ENCODE measurements at regions not wholly inside any gene's neighbourhood (a gene's known extent, or its start where the extent isn't known, plus 50 kb on each side); places are given as distances from the start of the nearest gene placed in this dataset.

- Histone ChIP-seq H3K4me2 (ENCODE audit: low read length) (no peak overlapping the region), H3K9me3 (replicated peaks; ENCODE audit: low read length) (no peaks in the 10 kb centered on the region), H3K4me1 (ENCODE audit: control insufficient read depth, insufficient read depth, low read length) (no peaks in the 10 kb centered on the region), H3K4me3 (ENCODE audit: low read length) (no peak overlapping the region), H3K36me3 (ENCODE audit: insufficient read depth, low read length) (no peaks in the 10 kb centered on the region), H3K27me3 (ENCODE audit: control insufficient read depth, insufficient read depth, low read length) (no peaks in the 10 kb centered on the region), H3K9ac (ENCODE audit: low read depth, low read length) (no peak overlapping the region)
These were observed 269.9 kb upstream of the PLEKHG7 start for GRCh38 chr12:92432724-92433441.

GRCh38 chr12:92431146-92431545 lies 271.6 kb upstream of the PLEKHG7 start:
- Histone ChIP-seq H3K27me3 (ENCODE audit: control insufficient read depth, insufficient read depth, low read length) (no peaks in the 10 kb centered on the region), H3K9me3 (replicated peaks; ENCODE audit: low read length) (no peaks in the 10 kb centered on the region), H3K4me2 (ENCODE audit: low read length) (no peak overlapping the region), H3K4me3 (ENCODE audit: low read length) (no peak overlapping the region), H3K9ac (ENCODE audit: low read depth, low read length) (no peak overlapping the region), H3K36me3 (ENCODE audit: insufficient read depth, low read length) (no peaks in the 10 kb centered on the region), H3K4me1 (ENCODE audit: control insufficient read depth, insufficient read depth, low read length) (no peaks in the 10 kb centered on the region)

DNA sequence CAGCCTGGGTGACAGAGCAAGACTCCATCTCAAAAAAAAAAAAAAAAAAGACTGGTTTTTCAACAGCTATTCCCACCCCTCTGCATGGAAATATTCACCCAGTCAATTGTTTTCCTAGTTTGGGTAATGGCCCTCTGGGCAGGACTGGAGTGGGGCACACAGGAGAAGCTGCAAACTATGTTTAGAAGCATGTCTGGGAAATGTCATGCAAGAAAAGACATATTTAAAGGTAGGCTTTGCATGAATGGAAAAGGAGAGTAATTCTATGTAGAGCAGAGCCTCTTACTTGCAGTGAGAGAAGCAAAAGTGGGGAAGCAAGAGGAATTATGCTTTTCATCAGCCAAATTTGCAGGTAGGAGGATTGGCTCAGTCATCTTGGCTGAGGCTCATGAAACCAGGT lies 276.5 kb upstream of the PLEKHG7 start:
- Histone ChIP-seq H3K9me3 (replicated peaks; ENCODE audit: low read length) (no peaks in the 10 kb centered on the region), H3K4me2 (ENCODE audit: low read length) (no peak overlapping the region), H3K4me3 (ENCODE audit: low read length) (no peak overlapping the region), H3K27me3 (ENCODE audit: control insufficient read depth, insufficient read depth, low read length) (no peaks in the 10 kb centered on the region), H3K9ac (ENCODE audit: low read depth, low read length) (no peak overlapping the region), H3K36me3 (ENCODE audit: insufficient read depth, low read length) (no peaks in the 10 kb centered on the region), H3K4me1 (ENCODE audit: control insufficient read depth, insufficient read depth, low read length) (peaks cover 17% of the 10 kb centered on the region)

GRCh38 chr12:92425165-92425564 lies 277.6 kb upstream of the PLEKHG7 start:
- H3K36me3 ChIP-seq (ENCODE audit: insufficient read depth, low read length) = no peaks in the 10 kb centered on the region

DNA sequence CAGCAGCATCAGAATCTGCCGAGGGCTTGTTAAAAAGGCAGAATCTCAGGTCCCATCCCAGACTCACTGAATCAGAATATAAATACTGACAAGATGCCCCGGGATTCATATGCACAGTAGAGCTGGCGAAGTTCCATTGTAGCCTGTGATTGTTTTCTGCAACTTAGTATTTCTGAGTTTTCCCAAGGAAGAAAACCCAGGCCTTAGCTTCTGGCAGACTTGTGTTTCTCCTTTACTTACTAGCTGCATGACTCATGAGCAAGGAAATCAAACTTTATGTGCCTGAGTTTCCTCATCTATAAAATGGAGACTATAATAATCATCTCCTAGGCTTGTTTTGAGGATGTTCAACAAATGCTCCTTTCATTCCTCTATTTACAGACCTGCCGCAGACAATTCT lies 278.5 kb upstream of the PLEKHG7 start:
- peaks cover 18% of the 10 kb centered on the region for H3K4me1 ChIP-seq (ENCODE audit: control insufficient read depth, insufficient read depth, low read length)
- H3K36me3 ChIP-seq (ENCODE audit: insufficient read depth, low read length) = no peaks in the 10 kb centered on the region
- H3K27me3 ChIP-seq (ENCODE audit: control insufficient read depth, insufficient read depth, low read length) = no peaks in the 10 kb centered on the region
- H3K4me3 ChIP-seq (ENCODE audit: low read length) = no peak overlapping the region
- H3K4me2 ChIP-seq (ENCODE audit: low read length) = no peak overlapping the region
- H3K9me3 ChIP-seq (replicated peaks; ENCODE audit: low read length) = no peaks in the 10 kb centered on the region
- no peak overlapping the region for H3K9ac ChIP-seq (ENCODE audit: low read depth, low read length)

More at GRCh38 chr12:92425165-92425564, 277.6 kb upstream of the PLEKHG7 start:
- no peak overlapping the region for H3K4me3 ChIP-seq (ENCODE audit: low read length)
- H3K4me2 ChIP-seq (ENCODE audit: low read length) = no peak overlapping the region
- no peaks in the 10 kb centered on the region for H3K9me3 ChIP-seq (replicated peaks; ENCODE audit: low read length)
- no peaks in the 10 kb centered on the region for H3K27me3 ChIP-seq (ENCODE audit: control insufficient read depth, insufficient read depth, low read length)
- H3K4me1 ChIP-seq (ENCODE audit: control insufficient read depth, insufficient read depth, low read length) = peaks cover 18% of the 10 kb centered on the region
- H3K9ac ChIP-seq (ENCODE audit: low read depth, low read length) = no peak overlapping the region

DNA sequence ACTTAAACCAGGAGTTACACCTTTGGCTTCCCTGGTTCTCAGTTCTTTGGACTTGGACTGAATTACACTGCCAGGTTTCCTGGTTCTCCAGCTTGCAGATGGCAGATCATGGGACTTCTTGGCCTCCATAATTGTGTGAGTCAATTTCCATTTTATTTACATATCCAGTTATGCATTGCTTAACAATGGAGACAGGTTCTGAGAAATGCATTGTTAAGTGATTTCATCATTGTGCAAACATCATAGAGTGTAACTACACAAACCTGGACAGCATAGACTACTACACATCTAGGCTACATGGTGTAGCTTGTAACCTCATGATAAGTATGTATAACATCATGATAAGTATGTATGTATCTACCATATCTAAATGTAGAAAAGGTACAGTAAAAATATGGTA lies 276.1 kb upstream of the BTG1 start:
- Histone ChIP-seq H3K4me1 (ENCODE audit: control insufficient read depth, insufficient read depth, low read length) (peaks cover 18% of the 10 kb centered on the region), H3K27me3 (ENCODE audit: control insufficient read depth, insufficient read depth, low read length) (no peaks in the 10 kb centered on the region), H3K4me2 (ENCODE audit: low read length) (no peak overlapping the region), H3K36me3 (ENCODE audit: insufficient read depth, low read length) (no peaks in the 10 kb centered on the region), H3K4me3 (ENCODE audit: low read length) (no peak overlapping the region), H3K9ac (ENCODE audit: low read depth, low read length) (no peak overlapping the region), H3K9me3 (replicated peaks; ENCODE audit: low read length) (no peaks in the 10 kb centered on the region)

DNA sequence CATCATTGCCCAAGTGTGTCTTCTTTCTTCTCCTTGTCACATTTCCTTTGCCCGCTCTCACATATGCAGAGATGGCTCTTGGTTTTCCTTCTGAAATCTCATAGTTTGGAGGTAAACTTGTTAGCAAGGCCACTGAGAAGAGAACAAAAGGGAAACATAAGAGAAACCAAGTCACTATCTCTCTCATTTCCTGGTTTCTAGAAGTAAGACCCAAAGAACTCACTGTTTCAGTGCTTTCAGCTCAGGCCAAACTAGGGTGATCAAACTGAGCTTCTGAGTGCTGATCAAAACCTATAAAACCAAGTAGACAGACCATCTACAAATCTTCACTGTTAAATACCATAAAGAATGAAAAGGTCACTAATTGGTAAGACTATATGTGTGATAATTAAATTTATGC lies 275.4 kb upstream of the BTG1 start:
- H3K9ac ChIP-seq (ENCODE audit: low read depth, low read length) = no peak overlapping the region
- no peaks in the 10 kb centered on the region for H3K36me3 ChIP-seq (ENCODE audit: insufficient read depth, low read length)
- no peak overlapping the region for H3K4me3 ChIP-seq (ENCODE audit: low read length)
- H3K4me1 ChIP-seq (ENCODE audit: control insufficient read depth, insufficient read depth, low read length) = peaks cover 18% of the 10 kb centered on the region
- no peak overlapping the region for H3K4me2 ChIP-seq (ENCODE audit: low read length)
- no peaks in the 10 kb centered on the region for H3K27me3 ChIP-seq (ENCODE audit: control insufficient read depth, insufficient read depth, low read length)
- no peaks in the 10 kb centered on the region for H3K9me3 ChIP-seq (replicated peaks; ENCODE audit: low read length)

DNA sequence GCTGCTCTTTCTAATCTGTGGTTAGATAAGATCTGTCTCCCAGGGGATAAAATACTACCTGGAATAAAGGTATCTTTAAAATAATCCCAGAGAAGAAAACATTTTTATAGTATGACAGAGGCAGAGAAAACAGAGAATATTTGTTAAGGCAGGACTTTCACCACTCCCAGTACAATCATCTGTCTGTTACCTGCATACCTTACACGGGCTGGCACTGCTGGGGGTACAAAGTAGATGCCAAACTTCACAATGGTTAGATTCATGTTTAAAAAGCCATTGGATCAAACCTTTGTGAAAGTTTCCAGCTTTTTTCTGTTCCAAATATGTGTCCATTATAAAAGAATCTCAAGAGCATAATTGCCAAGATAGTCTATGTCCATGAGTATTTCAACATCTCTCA lies 273.6 kb upstream of the BTG1 start:
- H3K4me2 ChIP-seq (ENCODE audit: low read length) = no peak overlapping the region
- H3K4me1 ChIP-seq (ENCODE audit: control insufficient read depth, insufficient read depth, low read length) = peaks cover 14% of the 10 kb centered on the region
- H3K4me3 ChIP-seq (ENCODE audit: low read length) = no peak overlapping the region
- no peaks in the 10 kb centered on the region for H3K36me3 ChIP-seq (ENCODE audit: insufficient read depth, low read length)
- no peaks in the 10 kb centered on the region for H3K9me3 ChIP-seq (replicated peaks; ENCODE audit: low read length)
- no peaks in the 10 kb centered on the region for H3K27me3 ChIP-seq (ENCODE audit: control insufficient read depth, insufficient read depth, low read length)
- H3K9ac ChIP-seq (ENCODE audit: low read depth, low read length) = no peak overlapping the region

GRCh38 chr12:92418381-92418780 lies 272.7 kb upstream of the BTG1 start:
- Histone ChIP-seq H3K9ac (ENCODE audit: low read depth, low read length) (no peak overlapping the region), H3K4me2 (ENCODE audit: low read length) (no peak overlapping the region), H3K27me3 (ENCODE audit: control insufficient read depth, insufficient read depth, low read length) (no peaks in the 10 kb centered on the region), H3K4me3 (ENCODE audit: low read length) (no peak overlapping the region), H3K4me1 (ENCODE audit: control insufficient read depth, insufficient read depth, low read length) (peaks cover 11% of the 10 kb centered on the region), H3K9me3 (replicated peaks; ENCODE audit: low read length) (no peaks in the 10 kb centered on the region), H3K36me3 (ENCODE audit: insufficient read depth, low read length) (no peaks in the 10 kb centered on the region)

GRCh38 chr12:92417373-92417772 lies 271.7 kb upstream of the BTG1 start:
- Histone ChIP-seq H3K9ac (ENCODE audit: low read depth, low read length) (no peak overlapping the region), H3K4me3 (ENCODE audit: low read length) (no peak overlapping the region), H3K27me3 (ENCODE audit: control insufficient read depth, insufficient read depth, low read length) (no peaks in the 10 kb centered on the region), H3K4me1 (ENCODE audit: control insufficient read depth, insufficient read depth, low read length) (peaks cover 11% of the 10 kb centered on the region), H3K4me2 (ENCODE audit: low read length) (no peak overlapping the region), H3K9me3 (replicated peaks; ENCODE audit: low read length) (no peaks in the 10 kb centered on the region), H3K36me3 (ENCODE audit: insufficient read depth, low read length) (no peaks in the 10 kb centered on the region)

GRCh38 chr12:92416385-92416812 lies 270.8 kb upstream of the BTG1 start:
- Histone ChIP-seq H3K4me3 (ENCODE audit: low read length) (no peak overlapping the region), H3K9ac (ENCODE audit: low read depth, low read length) (no peak overlapping the region), H3K4me1 (ENCODE audit: control insufficient read depth, insufficient read depth, low read length) (peaks cover 2% of the 10 kb centered on the region), H3K4me2 (ENCODE audit: low read length) (no peak overlapping the region), H3K27me3 (ENCODE audit: control insufficient read depth, insufficient read depth, low read length) (no peaks in the 10 kb centered on the region), H3K36me3 (ENCODE audit: insufficient read depth, low read length) (no peaks in the 10 kb centered on the region), H3K9me3 (replicated peaks; ENCODE audit: low read length) (no peaks in the 10 kb centered on the region)

All from skeletal muscle satellite cell (primary cell).